DOHH2 (cell line): ENCODE measurements at regions not wholly inside any gene's neighbourhood (a gene's known extent, or its start where the extent isn't known, plus 50 kb on each side); places are given as distances from the start of the nearest gene placed in this dataset.

ENCODE experiments used
- H3F3A ChIP-seq: fragments of 200-600 bp; sonication (generic), shearing (Covaris generic); 2 replicates; pipeline ENCODE4 v1.6.0; 2016; ENCODE audit warnings: antibody characterized with exemption, mild to moderate bottlenecking; ENCODE audit not compliant: control insufficient read depth, insufficient read depth
- H3K27ac ChIP-seq: fragments of 200-600 bp; sonication (generic); 2 replicates; pipeline ENCODE4 v1.5.1; 2014; ENCODE audit warnings: low read depth, mild to moderate bottlenecking, low read length, moderate library complexity
- H3K27me3 ChIP-seq: fragments of 200-600 bp; sonication (generic); 2 replicates; pipeline ENCODE4 v1.6.1; 2014; ENCODE audit warnings: mild to moderate bottlenecking, low read length, mixed read lengths; ENCODE audit not compliant: control insufficient read depth
- H3K36me3 ChIP-seq: fragments of 200-600 bp; sonication (generic); 2 replicates; pipeline ENCODE4 v1.6.1; 2014; ENCODE audit warnings: mild to moderate bottlenecking, low read length, moderate library complexity, mixed read lengths; ENCODE audit not compliant: control insufficient read depth
- H3K4me1 ChIP-seq: fragments of 200-600 bp; sonication (generic); 2 replicates; pipeline ENCODE4 v1.6.1; 2014; ENCODE audit warnings: mild to moderate bottlenecking, low read length, mixed read lengths; ENCODE audit not compliant: control insufficient read depth
- H3K4me2 ChIP-seq: fragments of 200-600 bp; sonication (generic); 2 replicates; pipeline ENCODE4 v1.6.0; 2014; ENCODE audit warnings: mild to moderate bottlenecking, low read length, moderate library complexity
- H3K4me3 ChIP-seq: fragments of 200-600 bp; sonication (generic); 2 replicates; pipeline ENCODE4 v1.5.1; 2014; ENCODE audit warnings: mild to moderate bottlenecking, low read length, mixed read lengths
- H3K79me2 ChIP-seq: fragments of 200-600 bp; sonication (generic); 2 replicates; pipeline ENCODE4 v1.6.1; 2014; ENCODE audit warnings: mild to moderate bottlenecking, low read length, mixed read lengths; ENCODE audit not compliant: control insufficient read depth
- H3K9me2 ChIP-seq: fragments of 200-600 bp; sonication (generic); replicated peaks from 2 replicates; pipeline ENCODE4 v1.6.1; 2014; ENCODE audit warnings: mild to moderate bottlenecking, low read length, mixed read lengths; ENCODE audit not compliant: control insufficient read depth
- H3K9me3 ChIP-seq: fragments of 200-600 bp; sonication (generic); 2 replicates; pipeline ENCODE4 v1.6.1; 2014; ENCODE audit warnings: antibody characterized with exemption, low read length, mixed read lengths; ENCODE audit not compliant: control insufficient read depth, insufficient read depth
- H4K20me1 ChIP-seq: fragments of 200-600 bp; sonication (generic); 2 replicates; pipeline ENCODE4 v1.6.0; 2014; ENCODE audit warnings: low read depth, mild to moderate bottlenecking, antibody characterized with exemption, low read length, moderate library complexity; ENCODE audit not compliant: control insufficient read depth, insufficient read depth
- CTCF ChIP-seq: fragments of 200-600 bp; sonication (generic); IDR thresholded peaks from one replicate; pipeline ENCODE4 v1.5.1; 2014; ENCODE audit warnings: antibody characterized with exemption, mild to moderate bottlenecking, low read depth, low read length; ENCODE audit not compliant: poor library complexity, severe bottlenecking
- EZH2phosphoT487 ChIP-seq: fragments of 200-600 bp; sonication (generic); IDR thresholded peaks from 2 replicates; pipeline ENCODE4 v1.6.1; 2017; ENCODE audit warnings: borderline replicate concordance, mild to moderate bottlenecking, antibody characterized with exemption, low read length, moderate library complexity, mixed read lengths

- Histone ChIP-seq H3K9me2 (no peaks in the 10 kb centered on the region), H3K4me3 (no peak overlapping the region), H3K36me3 (no peaks in the 10 kb centered on the region), H4K20me1 (no peaks in the 10 kb centered on the region), H3F3A (no peaks in the 10 kb centered on the region), H3K79me2 (no peaks in the 10 kb centered on the region), H3K4me2 (no peak overlapping the region), H3K4me1 (no peaks in the 10 kb centered on the region), H3K27me3 (no peaks in the 10 kb centered on the region), H3K9me3 (no peaks in the 10 kb centered on the region), H3K27ac (no peak overlapping the region)
- no peak for TF ChIP-seq CTCF
- TF ChIP-seq EZH2phosphoT487 = no peak
Observed at GRCh38 chr6:137762168-137763090, 104.6 kb upstream of the TNFAIP3 start.

DNA sequence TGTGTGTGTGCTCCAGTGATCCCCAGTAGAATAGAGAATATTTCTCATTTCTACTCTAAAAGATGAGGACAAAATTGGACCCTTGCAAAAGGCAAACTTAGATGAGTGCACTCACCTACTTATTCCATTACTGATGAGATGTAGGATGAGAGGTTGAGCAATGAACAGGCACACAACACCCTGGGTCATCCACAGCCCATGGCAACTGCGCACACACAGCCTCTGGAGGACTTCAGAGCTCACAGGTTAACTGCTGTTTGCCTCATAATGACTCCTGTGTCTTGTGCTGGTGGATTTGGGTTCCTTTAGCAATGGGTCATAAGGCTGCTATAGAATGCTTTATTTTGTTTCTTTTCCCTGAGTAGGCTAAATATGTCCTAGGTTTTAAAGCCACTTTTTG lies 103.6 kb upstream of the TNFAIP3 start:
- Histone ChIP-seq H3K9me2 (no peaks in the 10 kb centered on the region), H3K79me2 (no peaks in the 10 kb centered on the region), H3F3A (no peaks in the 10 kb centered on the region), H3K27ac (no peak overlapping the region), H3K36me3 (no peaks in the 10 kb centered on the region), H3K4me3 (no peak overlapping the region), H4K20me1 (no peaks in the 10 kb centered on the region), H3K9me3 (no peaks in the 10 kb centered on the region), H3K4me1 (peaks cover 6% of the 10 kb centered on the region), H3K27me3 (no peaks in the 10 kb centered on the region), H3K4me2 (no peak overlapping the region)
- TF ChIP-seq CTCF = no peak

DNA sequence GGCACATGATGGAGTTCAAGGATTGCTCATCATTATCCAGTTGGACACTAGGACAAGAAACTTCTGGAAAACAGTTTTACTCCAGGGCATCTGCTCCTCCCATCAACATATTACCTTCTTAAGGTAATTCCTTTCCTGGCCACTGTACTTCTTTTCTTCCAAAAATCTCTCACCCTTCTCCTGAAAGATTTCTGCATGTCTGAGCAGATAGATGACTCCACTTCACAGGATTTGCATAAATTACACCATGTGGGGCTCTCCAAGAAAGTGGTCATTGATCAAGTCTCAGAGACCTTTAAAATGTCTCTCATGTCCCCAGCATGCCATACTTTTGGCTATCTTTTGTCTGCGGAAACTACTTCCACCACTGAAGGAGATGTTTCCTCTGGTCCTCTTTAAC lies 103.2 kb upstream of the TNFAIP3 start:
- Histone ChIP-seq H3K4me1 (peaks cover 11% of the 10 kb centered on the region), H3K36me3 (no peaks in the 10 kb centered on the region), H3K27me3 (no peaks in the 10 kb centered on the region), H3K9me2 (no peaks in the 10 kb centered on the region), H3K27ac (no peak overlapping the region), H3K9me3 (no peaks in the 10 kb centered on the region), H4K20me1 (no peaks in the 10 kb centered on the region), H3K4me2 (no peak overlapping the region), H3F3A (no peaks in the 10 kb centered on the region), H3K79me2 (no peaks in the 10 kb centered on the region), H3K4me3 (no peak overlapping the region)
- TF ChIP-seq EZH2phosphoT487 (no peak), CTCF (no peak)
